GM21786 (cell line): ENCODE measurements at regions not wholly inside any gene's neighbourhood (a gene's known extent, or its start where the extent isn't known, plus 50 kb on each side); places are given as distances from the start of the nearest gene placed in this dataset.

Experiments used
- ATAC-seq: cut with Tn5 transposase; IDR thresholded peaks from one replicate; pipeline ENCODE4 v1.9.1; 2021; ENCODE audit not compliant: unreplicated experiment

DNA sequence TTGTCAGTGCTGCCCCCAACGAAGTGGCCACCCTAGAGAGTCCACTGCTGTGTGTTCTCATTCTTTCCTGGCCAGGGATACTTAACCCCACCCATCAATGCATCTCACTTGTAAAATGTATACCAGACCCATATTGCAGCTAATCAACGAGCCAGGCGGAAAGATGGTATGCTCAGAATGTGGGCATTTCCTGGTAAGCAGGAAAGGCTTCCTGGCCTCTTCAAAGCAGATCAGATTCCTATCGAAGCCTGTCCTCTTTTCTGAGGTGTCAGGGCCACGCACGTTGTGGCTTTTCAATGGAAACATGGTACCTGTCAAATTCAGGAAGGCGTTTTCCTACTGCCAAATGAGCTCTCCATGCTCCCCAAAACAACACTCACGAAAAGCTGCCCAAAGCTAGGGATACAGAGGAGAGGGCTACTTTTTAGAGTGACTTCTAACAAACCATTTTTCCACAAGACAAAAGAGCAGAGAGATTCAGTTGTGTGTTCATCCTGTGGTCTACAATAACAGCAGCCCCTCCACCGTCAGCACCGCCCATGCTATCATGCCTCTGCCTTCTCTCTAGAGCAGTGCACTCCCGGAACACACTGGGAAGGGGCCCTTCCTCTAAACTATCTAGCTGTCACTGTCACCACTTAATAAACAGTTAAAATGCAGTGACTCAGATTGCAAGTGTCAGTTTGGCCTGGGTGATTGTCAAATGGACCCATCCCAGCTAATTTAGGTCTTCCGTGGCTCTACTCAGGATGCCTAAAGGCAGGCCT is 535.1 kb downstream of the RNF144A start:
- ATAC-seq: no peak

GRCh38 chr2:7454592-7454991 is 537.4 kb downstream of the RNF144A start:
- ATAC-seq: no peak

DNA sequence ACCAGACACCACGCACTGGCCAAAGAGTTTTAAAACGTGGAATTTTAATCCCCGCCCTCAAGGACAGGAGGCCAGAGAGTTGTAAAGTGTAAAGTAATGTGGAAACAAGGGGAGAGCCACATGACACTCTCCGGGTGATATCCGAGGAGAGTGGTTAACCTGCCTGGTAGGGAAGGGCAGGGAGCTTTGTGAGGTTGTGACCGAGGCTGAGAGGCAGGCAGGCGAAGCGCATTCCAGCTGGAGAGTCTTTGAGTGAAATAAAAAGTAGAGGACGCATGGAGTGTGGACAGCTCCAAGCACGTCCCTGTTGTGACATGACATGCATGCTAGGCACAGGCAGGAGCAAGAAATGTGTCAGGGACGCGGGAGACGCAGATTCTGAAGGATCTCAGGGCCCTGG is 539.5 kb downstream of the RNF144A start:
- ATAC-seq: no peak

DNA sequence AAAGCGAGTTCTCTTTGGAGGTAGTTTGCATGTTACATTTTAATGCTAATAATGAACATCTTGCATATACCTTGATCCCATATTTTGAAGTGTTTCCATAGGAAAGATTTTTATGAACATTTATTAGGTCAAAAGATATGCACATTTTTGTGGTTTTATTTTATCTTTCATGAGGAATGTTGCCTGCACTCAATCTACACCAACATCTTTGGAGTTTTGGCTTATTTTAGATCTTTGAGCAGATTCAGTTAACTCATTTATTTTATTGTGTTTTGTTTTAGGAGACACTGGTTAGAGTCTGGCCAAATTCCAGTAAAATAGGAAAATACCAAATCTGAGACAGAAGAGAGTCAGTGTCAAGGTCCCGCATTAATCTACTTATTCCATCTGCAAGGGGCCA is 540.9 kb downstream of the RNF144A start:
- no peak for ATAC-seq

DNA sequence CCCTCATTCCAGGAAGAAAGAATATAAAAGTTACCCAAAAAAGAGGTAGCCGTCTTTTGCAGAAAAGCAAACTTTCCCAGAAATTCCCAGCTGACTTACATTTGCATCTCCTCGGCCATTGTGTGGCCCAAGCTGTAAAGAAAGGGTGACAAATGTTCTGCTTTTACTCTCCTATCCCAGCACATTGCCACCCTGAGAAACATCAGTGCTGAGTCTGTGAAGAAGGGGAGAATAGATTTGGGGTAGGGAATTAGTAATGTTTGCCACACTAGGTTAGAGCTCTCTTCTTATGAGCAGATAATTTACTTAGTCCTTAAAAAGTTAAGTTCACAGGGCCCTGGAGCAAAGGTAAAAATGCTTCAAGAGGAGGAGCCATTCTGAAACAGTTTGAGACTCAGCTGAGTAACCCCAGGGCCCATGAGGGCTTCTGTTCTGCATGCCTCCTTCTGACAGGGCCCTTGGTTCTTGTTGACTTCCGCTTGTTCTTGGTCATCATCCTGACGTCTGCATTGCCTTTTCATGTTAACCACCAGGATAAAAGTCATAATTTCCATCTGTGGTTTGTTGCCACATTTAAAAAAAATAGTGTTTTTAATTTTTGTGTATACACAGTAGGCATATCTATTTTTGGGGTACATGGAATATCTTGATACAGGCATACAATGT is 550.7 kb downstream of the RNF144A start:
- ATAC-seq: no peak

GRCh38 chr2:7468448-7468828 is 551.2 kb downstream of the RNF144A start:
- no peak for ATAC-seq

GRCh38 chr2:7468955-7469354 is 551.7 kb downstream of the RNF144A start:
- ATAC-seq: no peak

- ATAC-seq: no peak
These were observed 554.0 kb downstream of the RNF144A start for GRCh38 chr2:7471185-7471584.

DNA sequence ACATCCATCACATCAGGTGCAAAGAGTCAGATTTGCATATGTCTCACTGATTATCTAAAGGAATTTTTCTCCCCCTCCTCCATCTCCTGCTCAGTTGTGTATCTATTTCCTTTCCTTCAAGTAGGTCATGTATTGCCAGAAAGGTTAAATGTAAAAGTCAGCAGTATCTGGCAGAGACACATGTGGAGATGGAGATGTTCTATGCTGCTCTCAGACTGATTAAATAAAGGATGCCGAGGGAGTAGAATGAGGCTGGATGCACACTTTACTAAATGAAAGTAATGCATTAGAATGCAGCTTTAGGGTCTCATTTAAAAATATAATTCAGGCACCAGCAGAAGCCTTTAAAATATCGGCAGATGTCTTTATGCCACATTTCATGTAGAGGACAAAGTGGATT is 555.3 kb downstream of the RNF144A start:
- ATAC-seq: no peak

- no peak for ATAC-seq
These were observed 556.0 kb downstream of the RNF144A start for GRCh38 chr2:7473135-7473771.

DNA sequence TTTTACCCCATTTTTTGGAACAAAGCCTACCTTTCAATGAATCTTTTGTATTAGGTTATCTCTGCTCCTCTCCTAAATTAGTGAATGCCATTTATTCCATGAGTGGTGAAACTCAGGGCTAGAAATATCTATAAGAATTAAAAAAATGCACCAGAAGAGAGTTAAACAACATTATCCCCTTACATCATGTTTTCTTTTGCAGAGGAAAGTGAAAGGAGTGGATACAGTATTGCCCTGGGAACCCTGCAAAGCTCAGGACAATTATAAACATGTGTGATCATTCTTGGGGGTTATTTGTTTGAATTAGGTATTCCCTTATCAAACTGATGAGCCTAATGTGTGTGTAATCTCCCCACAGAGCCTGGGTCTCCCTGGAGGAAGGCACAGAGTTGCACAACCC is 559.2 kb downstream of the RNF144A start:
- no peak for ATAC-seq

DNA sequence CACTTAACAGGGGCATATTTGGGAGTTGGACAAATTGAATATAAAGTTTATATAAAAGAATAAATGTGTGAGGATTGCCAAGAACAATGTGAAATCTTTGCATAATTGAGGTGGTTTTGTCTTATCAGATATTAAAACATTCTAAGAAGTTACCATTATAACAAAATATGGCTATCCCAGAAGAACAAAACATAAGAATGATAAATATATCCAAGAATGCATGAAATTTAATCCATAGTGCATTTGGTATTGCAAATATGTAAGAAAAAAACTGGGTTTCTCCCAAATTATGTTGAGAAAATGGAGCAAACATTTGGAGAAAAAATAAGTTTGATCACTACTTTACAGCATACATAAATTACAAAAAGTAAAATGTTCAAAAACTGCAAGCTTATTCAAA is 562.4 kb downstream of the RNF144A start:
- no peak for ATAC-seq

GRCh38 chr2:7480431-7480830 is 563.2 kb downstream of the RNF144A start:
- no peak for ATAC-seq

DNA sequence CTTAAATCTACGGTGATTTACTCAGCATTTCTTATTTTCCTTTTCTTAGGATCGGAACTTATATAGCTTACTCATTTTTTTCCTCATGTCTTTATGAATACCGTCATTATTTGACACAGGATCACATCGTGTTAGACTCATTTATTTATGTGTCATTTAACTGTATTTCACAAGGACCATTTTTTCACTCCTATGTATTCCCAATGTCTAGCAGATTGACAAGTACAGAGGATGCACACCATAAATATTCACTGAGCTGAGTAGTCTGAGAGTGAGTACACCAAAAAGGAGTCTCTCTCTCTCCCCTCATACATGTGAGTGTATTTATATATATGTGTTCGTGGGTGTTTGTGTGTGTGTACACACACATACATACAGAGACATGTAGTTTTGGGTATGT is 573.5 kb downstream of the RNF144A start:
- no peak for ATAC-seq

- ATAC-seq: no peak
These were observed 575.5 kb downstream of the RNF144A start for GRCh38 chr2:7492719-7493118.

- ATAC-seq: no peak
These were observed 580.0 kb downstream of the RNF144A start for GRCh38 chr2:7497178-7497577.

- no peak for ATAC-seq
These were observed 581.8 kb downstream of the RNF144A start for GRCh38 chr2:7499018-7499417.

GRCh38 chr2:7502336-7502735 is 585.1 kb downstream of the RNF144A start:
- no peak for ATAC-seq

DNA sequence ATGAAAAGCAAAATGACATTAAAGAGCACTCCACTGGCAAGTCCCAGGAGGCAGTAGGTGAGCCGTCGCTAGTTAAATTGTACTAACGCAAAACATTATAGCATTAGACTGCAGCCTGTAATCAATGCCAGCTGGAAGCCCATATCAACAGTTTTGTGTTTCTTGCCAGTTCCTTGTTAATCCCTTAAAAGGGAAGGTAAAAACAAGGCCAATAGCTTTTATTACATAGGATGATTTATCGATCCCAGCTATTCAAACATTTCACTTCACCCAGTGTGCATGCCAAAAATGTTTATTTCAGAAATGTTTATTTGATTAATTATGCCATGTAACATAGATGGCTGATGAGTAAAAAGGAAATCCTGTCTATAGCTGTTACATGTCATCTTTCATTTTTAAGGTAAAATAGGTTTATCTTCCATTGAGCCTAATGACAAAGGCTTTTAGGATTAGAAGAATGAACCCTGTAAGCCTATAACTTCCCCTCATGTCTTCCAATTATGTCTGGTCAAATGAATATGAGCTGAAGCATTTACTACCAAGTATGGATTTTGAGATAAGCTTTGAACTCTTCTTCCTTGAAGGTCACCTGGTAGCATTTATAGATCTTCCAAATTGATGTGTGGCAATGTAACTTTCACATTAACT is 591.2 kb downstream of the RNF144A start:
- no peak for ATAC-seq

DNA sequence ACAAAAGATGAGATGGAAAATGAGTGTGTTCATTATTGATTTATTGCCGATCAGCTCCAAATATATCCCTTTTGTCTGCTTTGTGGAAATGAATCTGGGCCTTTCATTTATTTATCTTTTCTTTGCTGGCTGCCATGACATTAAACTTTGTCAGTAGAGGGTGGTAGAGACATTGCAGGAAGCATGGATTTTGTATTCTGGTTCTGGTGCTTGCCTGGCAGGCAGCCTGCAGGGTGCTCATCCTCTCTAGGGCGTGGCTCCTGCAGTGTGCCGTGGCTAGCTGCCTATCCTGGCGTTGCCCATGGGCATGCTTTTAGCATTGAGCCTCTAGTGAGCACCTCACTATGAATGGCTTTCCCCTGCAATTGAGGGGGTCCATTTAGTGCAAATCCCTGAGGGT is 593.1 kb downstream of the RNF144A start:
- ATAC-seq: no peak

- ATAC-seq: no peak
These were observed 596.6 kb downstream of the RNF144A start for GRCh38 chr2:7513834-7514233.

- no peak for ATAC-seq
These were observed 598.1 kb downstream of the RNF144A start for GRCh38 chr2:7515327-7515726.
